IMR-90 (cell line): ENCODE measurements at regions not wholly inside any gene's neighbourhood (a gene's known extent, or its start where the extent isn't known, plus 50 kb on each side); places are given as distances from the start of the nearest gene placed in this dataset.

ENCODE experiments used
- ATAC-seq: fragments of 200-7000 bp; cut with Tn5 transposase; 2 replicates; pipeline ENCODE4 v1.9.1; 2020; ENCODE audit warnings: low read depth, mild to moderate bottlenecking, moderate library complexity
- BruUV-seq: library from RNA; stranded (reverse); fragments of 400-500 nt; replicated peaks from 2 replicates; lab custom pipeline; 2021; lab: Mats Ljungman, UMichigan
- CTCF ChIA-PET: fragments of 300-600 bp; formaldehyde crosslinking; extraction: SDS; loops from one replicate; lab custom pipeline; 2021; ENCODE audit warnings: antibody characterized with exemption; lab: Yijun Ruan, JAX
- POLR2A ChIA-PET: fragments of 300-600 bp; sonication (Branson Sonifier 250); formaldehyde crosslinking; loops from one replicate; lab custom pipeline; 2022; ENCODE audit warnings: antibody characterized with exemption; ENCODE audit not compliant: unreplicated experiment; lab: Charles Lee
- DNase-seq: peaks from one replicate; pipeline ENCODE4 v3.0.0; 2013
- H2AFZ ChIP-seq: replicated peaks from 2 replicates; pipeline ENCODE3; 2013; ENCODE audit warnings: low read length, mild to moderate bottlenecking; ENCODE audit not compliant: poor library complexity
- H2AK5ac ChIP-seq: 2 replicates; pipeline ENCODE4 v1.6.1; 2013; ENCODE audit warnings: low read depth, low read length, inconsistent platforms
- H2AK9ac ChIP-seq: replicated peaks from 2 replicates; pipeline ENCODE3; 2013; ENCODE audit warnings: mild to moderate bottlenecking, low read depth, low read length, moderate library complexity; ENCODE audit not compliant: poor library complexity
- H2BK120ac ChIP-seq: 2 replicates; pipeline ENCODE4 v1.6.1; 2013; ENCODE audit warnings: low read depth, low read length, inconsistent platforms
- H2BK15ac ChIP-seq: 3 replicates; pipeline ENCODE4 v1.6.1; 2013; ENCODE audit warnings: low read depth, low read length, inconsistent platforms
- H2BK20ac ChIP-seq: 2 replicates; pipeline ENCODE4 v1.6.1; 2013; ENCODE audit warnings: low read depth, mild to moderate bottlenecking, inconsistent platforms, low read length, moderate library complexity
- H2BK5ac ChIP-seq: 2 replicates; pipeline ENCODE4 v1.6.1; 2013; ENCODE audit warnings: mild to moderate bottlenecking, low read depth, low read length, inconsistent platforms; ENCODE audit not compliant: poor library complexity, severe bottlenecking
- H3K14ac ChIP-seq: replicated peaks from 2 replicates; pipeline ENCODE4 v1.6.1; 2013; ENCODE audit warnings: low read depth, low read length, inconsistent platforms
- H3K18ac ChIP-seq: 2 replicates; pipeline ENCODE4 v1.6.1; 2013; ENCODE audit warnings: low read depth, low read length, control low read depth
- H3K23ac ChIP-seq: 2 replicates; pipeline ENCODE4 v1.6.1; 2013; ENCODE audit warnings: low read depth, low read length, inconsistent platforms
- H3K27ac ChIP-seq: 2 replicates; pipeline ENCODE4 v1.5.1; 2013; ENCODE audit warnings: mild to moderate bottlenecking, control low read depth, low read length; ENCODE audit not compliant: insufficient read depth
- H3K27me3 ChIP-seq: 2 replicates; pipeline ENCODE4 v1.6.1; 2013; ENCODE audit warnings: low read length; ENCODE audit not compliant: control insufficient read depth, insufficient read depth
- H3K36me3 ChIP-seq: 2 replicates; pipeline ENCODE4 v1.6.1; 2013; ENCODE audit warnings: low read length, mixed read lengths; ENCODE audit not compliant: control insufficient read depth, insufficient read depth
- H3K4ac ChIP-seq: 2 replicates; pipeline ENCODE4 v1.6.1; 2013; ENCODE audit warnings: low read depth, low read length, inconsistent platforms
- H3K4me1 ChIP-seq: 2 replicates; pipeline ENCODE4 v1.6.1; 2013; ENCODE audit warnings: low read length, mixed read lengths; ENCODE audit not compliant: control insufficient read depth, insufficient read depth
- H3K4me2 ChIP-seq: 2 replicates; pipeline ENCODE4 v1.6.1; 2013; ENCODE audit warnings: low read depth, mild to moderate bottlenecking, control low read depth, low read length, moderate library complexity
- H3K4me3 ChIP-seq: 2 replicates; pipeline ENCODE4 v1.5.1; 2013; ENCODE audit warnings: low read depth, mild to moderate bottlenecking, control low read depth, low read length, moderate library complexity; ENCODE audit not compliant: insufficient read depth
- H3K56ac ChIP-seq: 2 replicates; pipeline ENCODE4 v1.6.1; 2013; ENCODE audit warnings: low read length, inconsistent platforms; ENCODE audit not compliant: insufficient read depth; ENCODE audit errors: extremely low read depth
- H3K79me1 ChIP-seq, 2 experiments: 2 replicates each; pipeline ENCODE4 v1.6.1; 2013; ENCODE audit warnings: low read length in 2 of 2, inconsistent platforms in 1 of 2, low read depth in 1 of 2
- H3K9ac ChIP-seq: 2 replicates; pipeline ENCODE4 v1.6.1; 2013; ENCODE audit warnings: low read depth, low read length, control low read depth
- H3K9me1 ChIP-seq: 2 replicates; pipeline ENCODE4 v1.6.1; 2013; ENCODE audit warnings: low read length, inconsistent platforms; ENCODE audit not compliant: insufficient read depth
- H3K9me3 ChIP-seq: 2 replicates; pipeline ENCODE4 v1.6.1; 2013; ENCODE audit warnings: low read length; ENCODE audit not compliant: control insufficient read depth, insufficient read depth
- H4K20me1 ChIP-seq: 2 replicates; pipeline ENCODE4 v1.6.1; 2013; ENCODE audit warnings: low read length, inconsistent platforms; ENCODE audit not compliant: insufficient read depth
- H4K5ac ChIP-seq: 2 replicates; pipeline ENCODE4 v1.6.1; 2013; ENCODE audit warnings: mild to moderate bottlenecking, low read depth, low read length, control low read depth
- H4K8ac ChIP-seq, 2 experiments: 2 replicates each; pipeline ENCODE4 v1.6.1; 2013; ENCODE audit warnings: low read depth in 2 of 2, low read length in 2 of 2, control low read depth in 1 of 2, inconsistent platforms in 1 of 2
- H4K91ac ChIP-seq: 2 replicates; pipeline ENCODE4 v1.6.1; 2013; ENCODE audit warnings: low read depth, low read length, inconsistent platforms; ENCODE audit not compliant: insufficient read depth
- FOS ChIP-seq: fragments of 150-350 bp; IDR thresholded peaks from 2 replicates; pipeline ENCODE4 v1.6.1; 2016; ENCODE audit warnings: low read depth, low read length
- MAFK ChIP-seq: IDR thresholded peaks from 2 replicates; pipeline ENCODE4 v1.6.1; 2012; ENCODE audit warnings: low read depth, low read length, improper control_type of control experiment
- NFE2L2 ChIP-seq: fragments of 150-350 bp; IDR thresholded peaks from 2 replicates; pipeline ENCODE4 v1.6.1; 2016; ENCODE audit warnings: low read depth, mild to moderate bottlenecking, low read length
- POLR2A ChIP-seq: IDR thresholded peaks from 2 replicates; pipeline ENCODE4 v1.6.1; 2012; ENCODE audit warnings: mild to moderate bottlenecking, low read depth, low read length
- RCOR1 ChIP-seq: IDR thresholded peaks from 2 replicates; pipeline ENCODE4 v1.6.1; 2012; ENCODE audit warnings: mild to moderate bottlenecking, low read length, improper control_type of control experiment; ENCODE audit not compliant: insufficient replicate concordance
- WGBS, 2 experiments: methylation state at CpG; one replicate each; pipeline versions ENCODE4 v1.1.5 to v1.1.7; 2013; ENCODE audit warnings: missing lambda C conversion rate in 2 of 2; ENCODE audit not compliant: insufficient read length in 1 of 2; ENCODE audit errors: extremely low coverage in 2 of 2; 5-methylcytosine and 5-hydroxymethylcytosine counted together
- dilution Hi-C: fragments of 300-500 bp; cut with HindIII; formaldehyde crosslinking; loops from one replicate; pipeline ENCODE4 v1.14.3; 2018; ENCODE audit warnings: low sequenced_read_pairs; ENCODE audit not compliant: unreplicated experiment
- in situ Hi-C: fragments of 300-500 bp; cut with MboI; formaldehyde crosslinking; loops from 3 replicates; pipeline ENCODE4 v1.14.3; 2019; ENCODE audit warnings: low sequenced_read_pairs, inconsistent platforms, mixed read lengths
- intact Hi-C: fragments of 100-400 bp; cut with micrococcal nuclease; formaldehyde crosslinking; loops from 2 replicates; pipeline ENCODE4 v1.10.0; 2022

- POLR2A ChIA-PET = no interaction called here
- H2AFZ ChIP-seq = no peak overlapping the region
Observed at GRCh38 chr16:54359555-54359954, 73.0 kb upstream of the IRX3 start.

More at GRCh38 chr16:54359555-54359954, 73.0 kb upstream of the IRX3 start:
- Histone ChIP-seq H3K18ac (no peak overlapping the region), H4K8ac (no peak overlapping the region), H3K27me3 (peaks cover 11% of the 10 kb centered on the region), H3K27ac (no peak overlapping the region), H2BK15ac (no peak overlapping the region), H3K79me1 (no peaks in the 10 kb centered on the region), H3K9ac (no peak overlapping the region), H3K9me3 (no peaks in the 10 kb centered on the region), H2BK20ac (no peak overlapping the region), H3K4me2 (no peak overlapping the region), H3K14ac (no peak overlapping the region), H3K4me3 (no peak overlapping the region), H3K56ac (no peak overlapping the region), H2BK120ac (no peak overlapping the region), H2AK5ac (no peak overlapping the region), H3K4ac (no peak overlapping the region), H3K4me1 (no peaks in the 10 kb centered on the region), H2AK9ac (no peak overlapping the region), H3K9me1 (no peaks in the 10 kb centered on the region), H2BK5ac (no peak overlapping the region), H3K23ac (no peak overlapping the region), H4K91ac (no peak overlapping the region), H4K20me1 (no peaks in the 10 kb centered on the region), H3K36me3 (no peaks in the 10 kb centered on the region), H4K5ac (no peak overlapping the region)
- ATAC-seq = no peak
- BruUV-seq = no TSS peak
- DNase-seq = no peak
- intact Hi-C loops = no loop called here
- in situ Hi-C loops = no loop called here
- WGBS, 2 experiments = 50% methylated on average over 1 of the region's 5 CpGs; no CpG with 5 or more reads in 1 of the 2 experiments
- dilution Hi-C loops = no loop called here
- CTCF ChIA-PET = no interaction called here
- TF ChIP-seq POLR2A (no peak), MAFK (no peak), NFE2L2 (no peak), RCOR1 (no peak), FOS (no peak)
